ENCODE measurements at regions not wholly inside any gene's neighbourhood (a gene's known extent, or its start where the extent isn't known, plus 50 kb on each side); places are given as distances from the start of the nearest gene placed in this dataset.

DNA sequence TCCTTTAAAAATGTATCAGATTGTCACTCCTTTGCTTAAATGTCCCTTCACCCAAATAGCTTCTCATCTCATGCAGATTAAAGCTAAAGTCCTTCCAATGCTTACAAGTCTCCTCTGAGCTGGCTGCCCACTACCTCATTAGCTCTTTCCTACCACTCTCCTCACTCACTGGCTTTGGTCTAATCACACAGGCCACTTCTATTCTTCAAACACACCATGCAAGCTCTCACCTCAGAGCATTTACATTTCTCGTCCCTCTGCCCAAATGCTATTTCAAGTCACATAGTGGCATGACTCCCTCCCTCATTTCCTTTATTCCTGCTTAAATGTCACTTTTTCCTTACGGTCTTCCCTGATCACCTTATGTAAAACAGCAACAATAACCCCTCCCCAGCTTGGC, 110.6 kb upstream of the CMC1 start (continued):
- no peak for TF ChIP-seq FOSL1 (IDR thresholded peaks at IDR 0.05; ENCODE audit: low read depth)
- TF ChIP-seq, protein P1, sequence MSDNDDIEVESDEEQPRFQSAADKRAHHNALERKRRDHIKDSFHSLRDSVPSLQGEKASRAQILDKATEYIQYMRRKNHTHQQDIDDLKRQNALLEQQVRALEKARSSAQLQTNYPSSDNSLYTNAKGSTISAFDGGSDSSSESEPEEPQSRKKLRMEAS (IDR thresholded peaks at IDR 0.05) = no peak
- TF ChIP-seq EZH2phosphoT487 (IDR thresholded peaks at IDR 0.05; ENCODE audit: borderline replicate concordance) = no peak
- TF ChIP-seq SP1 (IDR thresholded peaks at IDR 0.05; ENCODE audit: low read depth) = no peak
- no peak for TF ChIP-seq CBX3 (IDR thresholded peaks at IDR 0.05; ENCODE audit: low read depth)
- no peak for TF ChIP-seq POLR2AphosphoS5 (IDR thresholded peaks at IDR 0.05; ENCODE audit: low read depth, low read length)
- TF ChIP-seq CEBPB (IDR thresholded peaks at IDR 0.05; ENCODE audit: low read depth) = no peak
- TF ChIP-seq ZFX (IDR thresholded peaks at IDR 0.05) = no peak
- no peak for TF ChIP-seq POLR2A (IDR thresholded peaks at IDR 0.05; ENCODE audit: borderline replicate concordance, extremely low read depth, insufficient read depth, insufficient read length)
- TF ChIP-seq, protein P2, sequence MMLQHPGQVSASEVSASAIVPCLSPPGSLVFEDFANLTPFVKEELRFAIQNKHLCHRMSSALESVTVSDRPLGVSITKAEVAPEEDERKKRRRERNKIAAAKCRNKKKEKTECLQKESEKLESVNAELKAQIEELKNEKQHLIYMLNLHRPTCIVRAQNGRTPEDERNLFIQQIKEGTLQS (IDR thresholded peaks at IDR 0.05) = no peak

DNA sequence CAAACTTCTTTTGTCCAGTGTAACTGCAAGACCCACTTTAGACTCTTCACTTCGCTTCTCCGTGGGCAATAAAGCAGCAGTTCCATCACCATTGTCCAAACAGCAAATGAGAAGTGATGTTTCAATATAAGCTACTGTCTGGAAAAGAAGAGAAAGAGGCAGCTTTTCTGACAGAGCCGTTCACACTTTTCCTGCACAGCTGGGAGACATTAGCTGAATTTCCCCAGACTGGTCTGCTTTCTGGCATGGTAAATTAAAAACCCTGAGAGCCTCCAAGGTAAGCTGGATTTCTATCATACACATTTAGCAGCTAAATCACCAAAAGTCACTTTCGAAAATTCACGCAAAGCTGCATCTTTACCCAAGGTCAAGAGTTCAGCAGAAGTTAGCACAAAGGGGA, 108.5 kb upstream of the CMC1 start:
- Histone ChIP-seq H3K27ac (ENCODE audit: low read depth, low read length) (no peak overlapping the region), H3K36me3 (ENCODE audit: control insufficient read depth in 1 of 2, insufficient read depth in 2 of 2, low read length in 2 of 2) (no peaks in the 10 kb centered on the region), H3K9me2 (ENCODE audit: insufficient read depth) (no peaks in the 10 kb centered on the region), H4K20me1 (ENCODE audit: insufficient read depth) (no peaks in the 10 kb centered on the region), H3K4me3 (replicated peaks in 1 of 2; ENCODE audit: low read depth in 1 of 2, low read length in 2 of 2) (no peak overlapping the region), H2AFZ (ENCODE audit: low read depth, low read length, poor library complexity, severe bottlenecking) (no peak overlapping the region), H3K79me2 (ENCODE audit: insufficient read depth, low read length) (no peaks in the 10 kb centered on the region), H3K27me3 (ENCODE audit: insufficient read depth, low read length) (no peaks in the 10 kb centered on the region), H3K9me3 (ENCODE audit: control insufficient read depth in 1 of 2, insufficient read depth in 1 of 2, low read depth in 1 of 2, low read length in 2 of 2) (no peaks in the 10 kb centered on the region), H3K4me1 (ENCODE audit: control insufficient read depth in 1 of 2, insufficient read depth in 2 of 2, low read length in 2 of 2) (no peaks in the 10 kb centered on the region), H3K4me2 (ENCODE audit: low read length) (no peak overlapping the region), H3K9ac (ENCODE audit: low read length) (no peak overlapping the region)
- ChIA-PET CTCF (no interaction called here), POLR2A (no interaction called here), RAD21 (ENCODE audit: low non-redundant PET in 1 of 2, low total read pairs in 2 of 2, uncharacterized antibody in 2 of 2, unreplicated experiment in 2 of 2) (no interaction called here)
- DNase-seq (ENCODE audit: low read depth, low spot score) = no peak
- BruUV-seq (replicated peaks) = no TSS peak
- intact Hi-C loops (cut with micrococcal nuclease) = no loop called here
- ATAC-seq = no peak
- TF ChIP-seq POLR2AphosphoS5 (IDR thresholded peaks at IDR 0.05; ENCODE audit: low read depth, low read length) = no peak
- no peak for TF ChIP-seq ZFX (IDR thresholded peaks at IDR 0.05)
- no peak for TF ChIP-seq FOSL1 (IDR thresholded peaks at IDR 0.05; ENCODE audit: low read depth)
- TF ChIP-seq, protein P3, sequence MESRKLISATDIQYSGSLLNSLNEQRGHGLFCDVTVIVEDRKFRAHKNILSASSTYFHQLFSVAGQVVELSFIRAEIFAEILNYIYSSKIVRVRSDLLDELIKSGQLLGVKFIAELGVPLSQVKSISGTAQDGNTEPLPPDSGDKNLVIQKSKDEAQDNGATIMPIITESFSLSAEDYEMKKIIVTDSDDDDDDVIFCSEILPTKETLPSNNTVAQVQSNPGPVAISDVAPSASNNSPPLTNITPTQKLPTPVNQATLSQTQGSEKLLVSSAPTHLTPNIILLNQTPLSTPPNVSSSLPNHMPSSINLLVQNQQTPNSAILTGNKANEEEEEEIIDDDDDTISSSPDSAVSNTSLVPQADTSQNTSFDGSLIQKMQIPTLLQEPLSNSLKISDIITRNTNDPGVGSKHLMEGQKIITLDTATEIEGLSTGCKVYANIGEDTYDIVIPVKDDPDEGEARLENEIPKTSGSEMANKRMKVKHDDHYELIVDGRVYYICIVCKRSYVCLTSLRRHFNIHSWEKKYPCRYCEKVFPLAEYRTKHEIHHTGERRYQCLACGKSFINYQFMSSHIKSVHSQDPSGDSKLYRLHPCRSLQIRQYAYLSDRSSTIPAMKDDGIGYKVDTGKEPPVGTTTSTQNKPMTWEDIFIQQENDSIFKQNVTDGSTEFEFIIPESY (IDR thresholded peaks at IDR 0.05; ENCODE audit: extremely low read depth, insufficient replicate concordance, low read length) = no peak
- TF ChIP-seq SIN3A (IDR thresholded peaks at IDR 0.05; ENCODE audit: low read depth) = no peak
- TF ChIP-seq ELF1 (IDR thresholded peaks at IDR 0.05; ENCODE audit: borderline replicate concordance, low read depth) = no peak
- TF ChIP-seq CEBPB (IDR thresholded peaks at IDR 0.05; ENCODE audit: low read depth) = no peak
- TF ChIP-seq, protein P4, sequence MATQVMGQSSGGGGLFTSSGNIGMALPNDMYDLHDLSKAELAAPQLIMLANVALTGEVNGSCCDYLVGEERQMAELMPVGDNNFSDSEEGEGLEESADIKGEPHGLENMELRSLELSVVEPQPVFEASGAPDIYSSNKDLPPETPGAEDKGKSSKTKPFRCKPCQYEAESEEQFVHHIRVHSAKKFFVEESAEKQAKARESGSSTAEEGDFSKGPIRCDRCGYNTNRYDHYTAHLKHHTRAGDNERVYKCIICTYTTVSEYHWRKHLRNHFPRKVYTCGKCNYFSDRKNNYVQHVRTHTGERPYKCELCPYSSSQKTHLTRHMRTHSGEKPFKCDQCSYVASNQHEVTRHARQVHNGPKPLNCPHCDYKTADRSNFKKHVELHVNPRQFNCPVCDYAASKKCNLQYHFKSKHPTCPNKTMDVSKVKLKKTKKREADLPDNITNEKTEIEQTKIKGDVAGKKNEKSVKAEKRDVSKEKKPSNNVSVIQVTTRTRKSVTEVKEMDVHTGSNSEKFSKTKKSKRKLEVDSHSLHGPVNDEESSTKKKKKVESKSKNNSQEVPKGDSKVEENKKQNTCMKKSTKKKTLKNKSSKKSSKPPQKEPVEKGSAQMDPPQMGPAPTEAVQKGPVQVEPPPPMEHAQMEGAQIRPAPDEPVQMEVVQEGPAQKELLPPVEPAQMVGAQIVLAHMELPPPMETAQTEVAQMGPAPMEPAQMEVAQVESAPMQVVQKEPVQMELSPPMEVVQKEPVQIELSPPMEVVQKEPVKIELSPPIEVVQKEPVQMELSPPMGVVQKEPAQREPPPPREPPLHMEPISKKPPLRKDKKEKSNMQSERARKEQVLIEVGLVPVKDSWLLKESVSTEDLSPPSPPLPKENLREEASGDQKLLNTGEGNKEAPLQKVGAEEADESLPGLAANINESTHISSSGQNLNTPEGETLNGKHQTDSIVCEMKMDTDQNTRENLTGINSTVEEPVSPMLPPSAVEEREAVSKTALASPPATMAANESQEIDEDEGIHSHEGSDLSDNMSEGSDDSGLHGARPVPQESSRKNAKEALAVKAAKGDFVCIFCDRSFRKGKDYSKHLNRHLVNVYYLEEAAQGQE (IDR thresholded peaks at IDR 0.05; ENCODE audit: low read depth) = no peak
- TF ChIP-seq CBX3 (IDR thresholded peaks at IDR 0.05; ENCODE audit: low read depth) = no peak
- TF ChIP-seq TCF7L2 (IDR thresholded peaks at IDR 0.05; ENCODE audit: borderline replicate concordance, extremely low read depth, insufficient read depth, insufficient read length) = no peak
- TF ChIP-seq, protein P5, sequence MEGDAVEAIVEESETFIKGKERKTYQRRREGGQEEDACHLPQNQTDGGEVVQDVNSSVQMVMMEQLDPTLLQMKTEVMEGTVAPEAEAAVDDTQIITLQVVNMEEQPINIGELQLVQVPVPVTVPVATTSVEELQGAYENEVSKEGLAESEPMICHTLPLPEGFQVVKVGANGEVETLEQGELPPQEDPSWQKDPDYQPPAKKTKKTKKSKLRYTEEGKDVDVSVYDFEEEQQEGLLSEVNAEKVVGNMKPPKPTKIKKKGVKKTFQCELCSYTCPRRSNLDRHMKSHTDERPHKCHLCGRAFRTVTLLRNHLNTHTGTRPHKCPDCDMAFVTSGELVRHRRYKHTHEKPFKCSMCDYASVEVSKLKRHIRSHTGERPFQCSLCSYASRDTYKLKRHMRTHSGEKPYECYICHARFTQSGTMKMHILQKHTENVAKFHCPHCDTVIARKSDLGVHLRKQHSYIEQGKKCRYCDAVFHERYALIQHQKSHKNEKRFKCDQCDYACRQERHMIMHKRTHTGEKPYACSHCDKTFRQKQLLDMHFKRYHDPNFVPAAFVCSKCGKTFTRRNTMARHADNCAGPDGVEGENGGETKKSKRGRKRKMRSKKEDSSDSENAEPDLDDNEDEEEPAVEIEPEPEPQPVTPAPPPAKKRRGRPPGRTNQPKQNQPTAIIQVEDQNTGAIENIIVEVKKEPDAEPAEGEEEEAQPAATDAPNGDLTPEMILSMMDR (IDR thresholded peaks at IDR 0.05 in 2 of 3, conservative IDR thresholded peaks at IDR 0.05 in 1 of 3; ENCODE audit: borderline replicate concordance in 1 of 3, insufficient read depth in 1 of 3, low read depth in 2 of 3, low read length in 2 of 3) = no peak
- no peak for TF ChIP-seq SP1 (IDR thresholded peaks at IDR 0.05; ENCODE audit: low read depth)
- no peak for TF ChIP-seq EZH2 (IDR thresholded peaks at IDR 0.05)
- no peak for TF ChIP-seq YY1 (IDR thresholded peaks at IDR 0.05; ENCODE audit: extremely low read depth, insufficient replicate concordance, low read depth, low read length)
- TF ChIP-seq EGR1 (IDR thresholded peaks at IDR 0.05; ENCODE audit: low read depth) = no peak
